Mesenchymal stem cell (in vitro differentiated cells and primary cell): ENCODE measurements at regions not wholly inside any gene's neighbourhood (a gene's known extent, or its start where the extent isn't known, plus 50 kb on each side); places are given as distances from the start of the nearest gene placed in this dataset.

Experiments
- DNase-seq: peaks from one replicate; pipeline ENCODE4 v3.0.0-alpha.2; 2013
- H2AFZ ChIP-seq: one replicate; pipeline ENCODE4 v1.6.1; 2013; ENCODE audit warnings: low read depth, mild to moderate bottlenecking, control low read depth, inconsistent platforms, low read length, moderate library complexity
- H2AK5ac ChIP-seq: 2 replicates; pipeline ENCODE4 v1.6.1; 2013; ENCODE audit warnings: low read length, moderate library complexity, mild to moderate bottlenecking, inconsistent platforms; ENCODE audit not compliant: severe bottlenecking
- H2BK120ac ChIP-seq: one replicate; pipeline ENCODE4 v1.6.1; 2013; ENCODE audit warnings: low read depth, mild to moderate bottlenecking, inconsistent platforms, low read length, moderate library complexity
- H2BK12ac ChIP-seq, 2 experiments: one replicate each; pipeline ENCODE4 v1.6.1; 2013; ENCODE audit warnings: inconsistent platforms in 2 of 2, low read length in 2 of 2, mild to moderate bottlenecking in 2 of 2, moderate library complexity in 2 of 2, control low read depth in 1 of 2
- H2BK15ac ChIP-seq: one replicate; pipeline ENCODE4 v1.6.1; 2013; ENCODE audit warnings: mild to moderate bottlenecking, low read depth, inconsistent platforms; ENCODE audit not compliant: poor library complexity, severe bottlenecking
- H2BK5ac ChIP-seq: 2 replicates; pipeline ENCODE4 v1.6.1; 2013; ENCODE audit warnings: low read depth, mild to moderate bottlenecking, low read length, control low read depth, inconsistent platforms; ENCODE audit not compliant: poor library complexity, severe bottlenecking
- H3K14ac ChIP-seq, 2 experiments: one replicate each; pipeline ENCODE4 v1.6.1; 2013; ENCODE audit warnings: inconsistent platforms in 2 of 2, low read length in 2 of 2, control low read depth in 1 of 2, mild to moderate bottlenecking in 1 of 2, moderate library complexity in 1 of 2
- H3K18ac ChIP-seq, 2 experiments: one replicate each; pipeline ENCODE4 v1.6.1; 2013; ENCODE audit warnings: inconsistent platforms in 2 of 2, low read length in 2 of 2, control low read depth in 1 of 2, low read depth in 1 of 2, mild to moderate bottlenecking in 1 of 2
- H3K23ac ChIP-seq, 2 experiments: one replicate each; pipeline ENCODE4 v1.6.1; 2013; ENCODE audit warnings: inconsistent platforms in 2 of 2, low read length in 2 of 2, mild to moderate bottlenecking in 2 of 2, moderate library complexity in 2 of 2, control low read depth in 1 of 2
- H3K27ac ChIP-seq: 2 replicates; pipeline ENCODE4 v1.5.1; 2013; ENCODE audit warnings: mild to moderate bottlenecking, moderate library complexity, low read length, control low read depth, inconsistent platforms; ENCODE audit not compliant: poor library complexity, severe bottlenecking
- H3K27me3 ChIP-seq, 2 experiments: 2 replicates each; pipeline versions ENCODE4 v1.6.1 to v1.7.0; 2013; ENCODE audit warnings: low read length in 2 of 2, mild to moderate bottlenecking in 2 of 2, moderate library complexity in 2 of 2, control low read depth in 1 of 2, inconsistent platforms in 1 of 2; ENCODE audit not compliant: control insufficient read depth in 1 of 2, insufficient read depth in 1 of 2
- H3K36me3 ChIP-seq, 2 experiments: 2 replicates each; pipeline versions ENCODE4 v1.6.1 to v1.7.0; 2013; ENCODE audit warnings: low read length in 2 of 2, control low read depth in 1 of 2, inconsistent platforms in 1 of 2, low read depth in 1 of 2, mild to moderate bottlenecking in 1 of 2; ENCODE audit not compliant: insufficient read depth in 2 of 2, control insufficient read depth in 1 of 2
- H3K4ac ChIP-seq, 2 experiments: one replicate each; pipeline ENCODE4 v1.6.1; 2013; ENCODE audit warnings: inconsistent platforms in 2 of 2, low read length in 2 of 2, mild to moderate bottlenecking in 2 of 2, moderate library complexity in 2 of 2, control low read depth in 1 of 2, low read depth in 1 of 2
- H3K4me1 ChIP-seq: 2 replicates; pipeline ENCODE4 v1.6.1; 2013; ENCODE audit warnings: low read depth, low read length, control low read depth; ENCODE audit not compliant: control insufficient read depth, insufficient read depth
- H3K4me2 ChIP-seq: 2 replicates; pipeline ENCODE4 v1.6.1; 2013; ENCODE audit warnings: low read length, mild to moderate bottlenecking, inconsistent platforms; ENCODE audit not compliant: poor library complexity, severe bottlenecking
- H3K4me3 ChIP-seq, 2 experiments: 2 replicates each; pipeline versions ENCODE4 v1.5.1 to v1.7.0; 2013; ENCODE audit warnings: low read length in 2 of 2, mild to moderate bottlenecking in 2 of 2, control low read depth in 1 of 2, low read depth in 1 of 2; ENCODE audit not compliant: insufficient read depth in 1 of 2
- H3K79me1 ChIP-seq: replicated peaks from 2 replicates; pipeline ENCODE4 v1.6.1; 2013; ENCODE audit warnings: mild to moderate bottlenecking, control low read depth, low read length, inconsistent platforms; ENCODE audit not compliant: poor library complexity, severe bottlenecking
- H3K9ac ChIP-seq: 2 replicates; pipeline ENCODE4 v1.7.0; 2013; ENCODE audit warnings: mild to moderate bottlenecking, low read length, moderate library complexity
- H3K9me3 ChIP-seq: 2 replicates; pipeline ENCODE4 v1.7.0; 2013; ENCODE audit warnings: mild to moderate bottlenecking, low read length; ENCODE audit not compliant: control insufficient read depth
- H4K8ac ChIP-seq: one replicate; pipeline ENCODE4 v1.6.1; 2013; ENCODE audit warnings: inconsistent platforms, mild to moderate bottlenecking, low read length, moderate library complexity
- H4K91ac ChIP-seq: one replicate; pipeline ENCODE4 v1.6.1; 2013; ENCODE audit warnings: mild to moderate bottlenecking, low read length, inconsistent platforms
- WGBS: methylation state at CpG from one replicate; pipeline ENCODE4 v1.1.7; 2013; ENCODE audit warnings: mixed read lengths; 5-methylcytosine and 5-hydroxymethylcytosine counted together

DNA sequence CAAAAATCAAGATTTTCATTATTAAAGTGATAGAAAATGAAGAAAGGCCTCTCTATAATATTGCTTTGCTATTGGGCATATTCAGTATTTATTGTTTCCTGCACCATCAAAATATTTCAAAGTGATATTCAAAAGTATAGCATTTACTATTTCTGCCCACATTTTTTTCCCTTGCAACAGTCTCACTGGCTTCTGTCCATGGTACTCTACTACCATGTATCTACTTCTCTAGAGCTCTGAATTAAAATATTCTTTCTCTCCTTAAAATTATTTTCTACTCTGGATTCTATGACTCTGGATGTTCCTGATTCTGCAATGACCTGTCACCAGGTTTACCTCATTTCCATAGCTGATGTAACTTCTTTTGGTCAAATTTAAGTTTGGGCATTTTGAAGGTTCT, 1508.3 kb upstream of the PRR20A start:
- no peak overlapping the region for H3K27ac ChIP-seq
- H3K9ac ChIP-seq: no peak overlapping the region
- no peak overlapping the region for H2AK5ac ChIP-seq
- H3K9me3 ChIP-seq: peaks cover 24% of the 10 kb centered on the region
- H3K18ac ChIP-seq: no peak overlapping the region
- H3K14ac ChIP-seq: no peak overlapping the region
- no peak overlapping the region for H2BK12ac ChIP-seq
- DNase-seq: no peak
- no peak overlapping the region for H2AFZ ChIP-seq
- H3K4ac ChIP-seq: no peak overlapping the region
- H2BK5ac ChIP-seq: no peak overlapping the region
- no peak overlapping the region for H4K91ac ChIP-seq
- no peaks in the 10 kb centered on the region for H3K27me3 ChIP-seq
- H2BK120ac ChIP-seq: no peak overlapping the region
- no peak overlapping the region for H3K4me3 ChIP-seq
- no peaks in the 10 kb centered on the region for H3K4me1 ChIP-seq
- no peak overlapping the region for H3K23ac ChIP-seq
- H4K8ac ChIP-seq: no peak overlapping the region
- H3K4me2 ChIP-seq: no peak overlapping the region
- H3K36me3 ChIP-seq: no peaks in the 10 kb centered on the region
- no peaks in the 10 kb centered on the region for H3K79me1 ChIP-seq
- no peak overlapping the region for H2BK15ac ChIP-seq

DNA sequence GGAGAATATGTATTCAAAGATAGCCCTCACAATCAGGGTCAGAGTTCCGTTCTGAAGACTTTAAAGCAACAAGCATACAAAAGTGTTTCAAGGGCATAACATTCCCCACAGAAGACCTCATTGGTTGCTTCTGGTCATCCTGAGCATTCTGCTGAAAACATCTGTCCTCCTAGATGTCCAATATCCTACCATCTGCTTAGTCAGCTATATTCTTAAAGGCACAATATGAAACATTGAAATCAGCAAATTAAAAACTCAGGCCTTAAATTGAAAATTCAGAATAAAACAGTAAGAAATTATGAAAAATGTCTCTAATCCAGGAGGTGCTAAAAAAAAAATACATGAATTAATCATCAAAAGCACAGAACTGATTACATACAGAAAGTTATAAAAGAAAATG, 1491.2 kb upstream of the PRR20A start:
- DNase-seq: no peak
- Histone ChIP-seq H2AFZ (no peak overlapping the region), H2AK5ac (no peak overlapping the region), H3K4me1 (no peaks in the 10 kb centered on the region), H3K23ac (no peak overlapping the region), H2BK5ac (no peak overlapping the region), H3K14ac (no peak overlapping the region), H3K36me3 (no peaks in the 10 kb centered on the region), H3K27ac (no peak overlapping the region), H4K8ac (no peak overlapping the region), H3K4me2 (no peak overlapping the region), H3K4me3 (no peak overlapping the region), H3K18ac (no peak overlapping the region), H2BK15ac (no peak overlapping the region), H3K9ac (no peak overlapping the region), H3K27me3 (no peaks in the 10 kb centered on the region), H2BK12ac (no peak overlapping the region), H2BK120ac (no peak overlapping the region), H3K9me3 (no peaks in the 10 kb centered on the region), H3K4ac (no peak overlapping the region), H3K79me1 (no peaks in the 10 kb centered on the region), H4K91ac (no peak overlapping the region)
- 66% methylated on average over 1 of the region's 1 CpG for WGBS

DNA sequence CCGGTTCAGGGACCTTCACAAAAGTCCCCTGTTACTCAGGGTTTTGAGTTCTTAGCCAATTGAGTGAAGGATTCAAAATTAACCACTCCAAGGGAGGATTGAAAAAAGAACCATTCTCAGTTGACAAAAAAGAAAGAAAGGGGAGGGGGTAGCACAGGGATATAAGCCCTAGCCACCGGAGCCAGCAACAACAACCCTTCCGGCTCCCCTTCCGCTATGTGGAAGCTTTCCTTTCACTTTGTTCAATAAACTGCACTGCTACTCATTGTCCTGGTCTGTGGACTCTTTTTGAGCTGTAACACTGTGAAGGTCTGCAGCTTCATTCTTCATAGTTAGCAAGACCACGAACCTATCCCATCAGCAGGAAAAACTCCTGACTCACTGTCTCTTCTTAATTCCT, 1488.1 kb upstream of the PRR20A start:
- no peaks in the 10 kb centered on the region for H3K4me1 ChIP-seq
- no peak overlapping the region for H3K23ac ChIP-seq
- H3K14ac ChIP-seq: no peak overlapping the region
- H2BK5ac ChIP-seq: no peak overlapping the region
- no peak overlapping the region for H4K91ac ChIP-seq
- H3K4me2 ChIP-seq: no peak overlapping the region
- no peak overlapping the region for H2AFZ ChIP-seq
- 90% methylated on average over 5 of the region's 5 CpGs for WGBS
- H3K27ac ChIP-seq: no peak overlapping the region
- H3K9me3 ChIP-seq: no peaks in the 10 kb centered on the region
- no peak overlapping the region for H3K18ac ChIP-seq
- H2BK15ac ChIP-seq: no peak overlapping the region
- no peak overlapping the region for H2BK12ac ChIP-seq
- H3K4ac ChIP-seq: no peak overlapping the region
- no peak overlapping the region for H4K8ac ChIP-seq
- no peaks in the 10 kb centered on the region for H3K27me3 ChIP-seq
- H2AK5ac ChIP-seq: no peak overlapping the region
- DNase-seq: no peak
- no peaks in the 10 kb centered on the region for H3K36me3 ChIP-seq
- no peak overlapping the region for H3K9ac ChIP-seq
- H3K4me3 ChIP-seq: no peak overlapping the region
- H3K79me1 ChIP-seq: no peaks in the 10 kb centered on the region
- no peak overlapping the region for H2BK120ac ChIP-seq

DNA sequence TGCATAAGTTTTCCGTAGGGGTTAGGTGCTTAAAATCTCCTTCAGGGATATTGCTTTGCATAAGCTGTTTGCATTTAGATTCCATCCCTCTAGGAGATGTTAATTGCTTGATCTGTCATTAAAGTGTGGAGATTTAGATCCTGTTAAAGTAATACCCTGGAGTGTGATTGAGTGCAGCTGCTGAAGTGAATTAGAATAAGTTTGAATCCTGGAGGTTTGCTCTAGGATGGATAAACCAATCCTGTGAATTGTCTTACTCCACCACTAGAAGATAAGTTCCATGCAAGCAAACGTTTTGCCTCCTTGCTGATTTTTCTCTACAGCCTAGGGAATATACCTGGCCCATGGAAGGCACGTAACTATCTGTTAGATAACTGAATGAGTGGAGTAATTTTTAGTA, 1487.2 kb upstream of the PRR20A start:
- Histone ChIP-seq H3K27ac (no peak overlapping the region), H3K4me3 (no peak overlapping the region), H3K27me3 (no peaks in the 10 kb centered on the region), H3K79me1 (no peaks in the 10 kb centered on the region), H2BK15ac (no peak overlapping the region), H3K9ac (no peak overlapping the region), H2BK12ac (no peak overlapping the region), H2BK120ac (no peak overlapping the region), H3K4ac (no peak overlapping the region), H3K23ac (no peak overlapping the region), H2AFZ (no peak overlapping the region), H3K4me1 (no peaks in the 10 kb centered on the region), H3K9me3 (no peaks in the 10 kb centered on the region), H2BK5ac (no peak overlapping the region), H4K8ac (no peak overlapping the region), H3K4me2 (no peak overlapping the region), H3K36me3 (no peaks in the 10 kb centered on the region), H3K18ac (no peak overlapping the region), H2AK5ac (no peak overlapping the region), H4K91ac (no peak overlapping the region), H3K14ac (no peak overlapping the region)
- 38% methylated on average over 1 of the region's 3 CpGs for WGBS
- no peak for DNase-seq
